Thymus (tissue), 11 donors: ENCODE measurements at regions not wholly inside any gene's neighbourhood (a gene's known extent, or its start where the extent isn't known, plus 50 kb on each side); places are given as distances from the start of the nearest gene placed in this dataset.
A peak's percentile ranks its signal among the peaks of the same experiment; 100 is the strongest.

Experiments used
- DNase-seq, 9 donors: peaks; one replicate each; pipeline ENCODE4 v3.0.0-alpha.2; 2013; ENCODE audit warnings: low spot score in 9 of 9, low read depth in 6 of 9, missing footprints in 1 of 9
- H3K27ac ChIP-seq, 2 donors: one replicate each; pipeline ENCODE4 v1.5.1; 2013; ENCODE audit warnings: control low read depth in 1 of 2, low read depth in 1 of 2, low read length in 1 of 2, mild to moderate bottlenecking in 1 of 2, moderate library complexity in 1 of 2
- H3K27me3 ChIP-seq, 2 donors: one replicate each; pipeline ENCODE4 v1.5.1; 2013; ENCODE audit warnings: low read length in 1 of 2; ENCODE audit not compliant: control insufficient read depth in 2 of 2, insufficient read depth in 1 of 2
- H3K36me3 ChIP-seq, 2 donors: one replicate each; pipeline ENCODE4 v1.5.1; 2013; ENCODE audit warnings: low read length in 1 of 2, mild to moderate bottlenecking in 1 of 2, moderate library complexity in 1 of 2; ENCODE audit not compliant: control insufficient read depth in 2 of 2, insufficient read depth in 2 of 2
- H3K4me1 ChIP-seq, 2 donors: one replicate each; pipeline ENCODE4 v1.5.1; 2013; ENCODE audit warnings: low read length in 2 of 2; ENCODE audit not compliant: control insufficient read depth in 2 of 2, insufficient read depth in 2 of 2
- H3K4me3 ChIP-seq, 2 donors: one replicate each; pipeline ENCODE4 v1.5.1; 2013; ENCODE audit warnings: low read length in 2 of 2, control low read depth in 1 of 2, mild to moderate bottlenecking in 1 of 2
- H3K9me3 ChIP-seq, 2 donors: one replicate each; pipeline ENCODE4 v1.5.1; 2013; ENCODE audit warnings: low read length in 1 of 2, mild to moderate bottlenecking in 1 of 2; ENCODE audit not compliant: control insufficient read depth in 2 of 2, insufficient read depth in 1 of 2
- WGBS: extraction: QIAGEN DNeasy Blood & Tissue Kit; methylation state at CpG from one replicate; pipeline ENCODE4 v1.1.7; 2013; 5-methylcytosine and 5-hydroxymethylcytosine counted together
- donor health status: healthy.

DNA sequence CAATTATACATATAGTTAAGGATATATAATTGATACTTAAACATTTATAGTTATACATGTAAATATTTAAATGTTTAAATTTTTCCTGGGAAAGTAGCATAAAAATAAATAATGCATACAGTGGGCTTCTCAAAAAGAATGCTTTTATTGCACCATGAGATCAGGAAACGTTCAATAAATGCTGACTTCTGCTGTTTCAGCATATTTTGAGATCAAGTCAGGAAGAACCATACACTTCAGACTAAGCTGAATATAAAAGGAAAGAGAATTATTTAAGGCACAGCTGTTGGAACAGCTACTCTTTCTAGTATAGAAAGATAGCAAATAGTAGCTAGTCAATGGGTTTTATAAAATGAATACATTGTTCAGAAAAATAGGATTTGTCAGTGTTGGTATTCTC is 1462.3 kb upstream of the CADM2 start:
- no peak overlapping the region for H3K4me3 ChIP-seq
- no peaks in the 10 kb centered on the region for H3K27me3 ChIP-seq
- H3K4me1 ChIP-seq: no peaks in the 10 kb centered on the region
- WGBS: 80% methylated on average over 1 of the region's 1 CpG
- no peak for DNase-seq
- H3K27ac ChIP-seq: no peak overlapping the region
- no peaks in the 10 kb centered on the region for H3K9me3 ChIP-seq
- H3K36me3 ChIP-seq: no peaks in the 10 kb centered on the region

DNA sequence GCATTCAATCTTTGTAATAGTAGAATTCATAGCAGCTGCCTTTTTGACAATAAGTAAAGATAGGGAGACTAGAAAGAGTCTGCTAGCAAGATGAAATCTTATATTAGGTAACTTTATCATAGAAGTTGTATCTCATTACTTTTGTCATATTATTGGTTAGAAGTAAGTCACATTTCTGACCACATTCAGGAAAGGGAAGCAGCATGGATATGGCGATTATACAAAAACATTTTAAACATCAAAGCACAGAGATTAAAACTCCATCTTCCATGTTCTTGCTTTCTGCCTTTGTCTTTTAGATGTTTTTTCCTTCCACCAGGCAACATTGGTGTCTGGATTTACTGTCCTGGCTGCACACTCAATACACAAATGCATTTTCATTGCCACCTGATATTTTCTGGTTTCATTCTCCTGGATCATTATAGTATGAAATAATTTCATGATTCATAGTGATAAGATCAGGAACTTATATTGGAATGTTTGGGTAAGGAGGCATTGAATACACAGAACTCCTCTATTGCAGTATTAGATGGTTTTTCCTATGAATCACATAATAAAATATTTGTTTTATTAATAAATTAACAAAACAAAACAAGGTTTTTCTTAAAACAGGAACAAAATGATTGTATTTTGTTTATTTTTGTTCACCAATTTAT is 1460.3 kb upstream of the CADM2 start:
- Histone ChIP-seq H3K4me1 (no peaks in the 10 kb centered on the region), H3K36me3 (no peaks in the 10 kb centered on the region), H3K27ac (no peak overlapping the region), H3K9me3 (peaks cover 0 to 13% of the 10 kb centered on the region in 2 donors), H3K4me3 (no peak overlapping the region), H3K27me3 (no peaks in the 10 kb centered on the region)
- DNase-seq: no peak
- 7% methylated on average over 1 of the region's 1 CpG for WGBS

DNA sequence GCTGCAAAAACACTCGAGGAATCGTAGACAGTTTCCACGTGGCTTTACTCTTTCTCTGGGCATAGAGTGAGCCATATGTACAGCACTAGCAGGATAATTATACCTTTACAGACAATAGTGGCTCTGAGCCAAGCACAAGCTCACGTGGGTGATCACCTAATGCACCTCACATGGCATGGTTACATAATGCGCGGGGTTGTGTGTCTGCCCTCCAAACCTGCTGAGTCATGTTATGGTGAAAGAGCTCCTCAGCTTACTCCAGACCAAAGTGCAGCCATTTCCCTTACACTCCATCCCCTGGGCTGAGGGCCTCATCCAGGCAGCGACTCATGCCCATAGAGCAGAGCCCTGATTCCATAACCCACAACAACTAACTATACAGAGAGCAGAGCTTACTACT is 1458.4 kb upstream of the CADM2 start:
- Histone ChIP-seq H3K27me3 (no peaks in the 10 kb centered on the region), H3K4me3 (no peak overlapping the region), H3K4me1 (no peaks in the 10 kb centered on the region), H3K27ac (no peak overlapping the region), H3K9me3 (peaks cover 0 to 16% of the 10 kb centered on the region in 2 donors), H3K36me3 (no peaks in the 10 kb centered on the region)
- 94% methylated on average over 7 of the region's 7 CpGs for WGBS
- DNase-seq: no peak

DNA sequence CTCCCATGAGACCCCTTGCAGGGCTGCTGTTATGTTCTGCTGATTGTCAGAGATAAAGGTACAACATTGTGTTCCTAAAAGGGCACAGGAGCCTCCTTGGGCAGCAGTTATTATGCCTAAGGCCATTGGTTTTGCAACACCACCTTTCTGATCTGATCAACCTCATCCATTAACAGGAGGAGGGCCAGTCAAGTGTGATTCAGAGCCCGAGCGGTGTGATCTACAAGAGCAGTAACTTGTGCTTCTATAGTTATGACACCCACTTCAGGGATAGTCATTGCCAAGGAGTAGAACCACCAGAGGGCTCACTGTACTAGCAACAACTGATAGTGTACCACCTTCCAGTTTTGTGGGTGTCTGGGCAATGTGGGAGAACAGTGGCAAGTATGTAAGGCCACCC is 1457.9 kb upstream of the CADM2 start:
- Histone ChIP-seq H3K36me3 (no peaks in the 10 kb centered on the region), H3K27me3 (no peaks in the 10 kb centered on the region), H3K4me1 (no peaks in the 10 kb centered on the region), H3K4me3 (no peak overlapping the region), H3K9me3 (peaks cover 0 to 16% of the 10 kb centered on the region in 2 donors), H3K27ac (no peak overlapping the region)
- WGBS: 48% methylated on average over 2 of the region's 2 CpGs
- DNase-seq: no peak

DNA sequence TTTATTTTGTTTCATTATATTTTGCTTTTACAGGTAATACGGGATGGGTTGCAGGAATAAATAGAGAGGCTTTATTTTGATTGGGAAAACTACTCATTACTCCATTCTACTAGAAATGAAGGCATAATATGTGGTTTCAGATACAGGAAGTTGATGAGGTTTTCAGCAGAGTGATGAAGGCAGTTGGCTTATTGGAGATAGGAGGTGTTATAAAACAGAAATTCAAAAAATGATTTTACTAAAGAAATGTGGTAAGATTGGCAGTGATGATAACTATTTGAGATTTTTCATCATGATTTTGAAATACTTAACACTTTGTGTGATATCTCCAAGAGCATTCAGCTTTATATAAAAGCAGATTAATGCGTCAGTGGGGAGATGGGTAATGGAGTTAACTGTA is 1445.7 kb upstream of the CADM2 start:
- Histone ChIP-seq H3K36me3 (no peaks in the 10 kb centered on the region), H3K4me3 (no peak overlapping the region), H3K9me3 (no peaks in the 10 kb centered on the region), H3K4me1 (no peaks in the 10 kb centered on the region), H3K27me3 (no peaks in the 10 kb centered on the region), H3K27ac (no peak overlapping the region)
- 10% methylated on average over 2 of the region's 2 CpGs for WGBS
- DNase-seq: no peak

DNA sequence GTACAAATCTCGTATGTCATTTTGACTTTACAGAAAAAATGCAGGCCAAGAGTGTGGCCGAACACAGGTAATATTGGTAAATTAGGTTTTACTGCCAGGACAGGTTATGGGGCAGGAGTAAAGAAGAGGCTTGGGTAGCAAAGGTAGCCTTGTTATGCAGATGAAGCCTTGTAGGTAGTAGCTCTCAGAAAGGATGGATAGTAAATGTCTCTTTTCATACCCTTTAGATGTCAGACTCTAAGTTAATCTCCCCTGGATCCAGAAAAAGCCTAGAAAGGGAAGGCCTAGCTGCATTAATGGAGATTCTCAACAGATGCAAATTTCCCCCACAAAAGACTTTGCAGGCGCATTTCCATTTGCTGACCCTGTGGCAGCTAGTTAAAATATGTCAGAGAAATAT is 1445.1 kb upstream of the CADM2 start:
- H3K4me3 ChIP-seq: no peak overlapping the region
- no peaks in the 10 kb centered on the region for H3K27me3 ChIP-seq
- DNase-seq: no peak
- no peaks in the 10 kb centered on the region for H3K4me1 ChIP-seq
- WGBS: 61% methylated on average over 3 of the region's 3 CpGs
- H3K27ac ChIP-seq: no peak overlapping the region
- no peaks in the 10 kb centered on the region for H3K36me3 ChIP-seq
- no peaks in the 10 kb centered on the region for H3K9me3 ChIP-seq

DNA sequence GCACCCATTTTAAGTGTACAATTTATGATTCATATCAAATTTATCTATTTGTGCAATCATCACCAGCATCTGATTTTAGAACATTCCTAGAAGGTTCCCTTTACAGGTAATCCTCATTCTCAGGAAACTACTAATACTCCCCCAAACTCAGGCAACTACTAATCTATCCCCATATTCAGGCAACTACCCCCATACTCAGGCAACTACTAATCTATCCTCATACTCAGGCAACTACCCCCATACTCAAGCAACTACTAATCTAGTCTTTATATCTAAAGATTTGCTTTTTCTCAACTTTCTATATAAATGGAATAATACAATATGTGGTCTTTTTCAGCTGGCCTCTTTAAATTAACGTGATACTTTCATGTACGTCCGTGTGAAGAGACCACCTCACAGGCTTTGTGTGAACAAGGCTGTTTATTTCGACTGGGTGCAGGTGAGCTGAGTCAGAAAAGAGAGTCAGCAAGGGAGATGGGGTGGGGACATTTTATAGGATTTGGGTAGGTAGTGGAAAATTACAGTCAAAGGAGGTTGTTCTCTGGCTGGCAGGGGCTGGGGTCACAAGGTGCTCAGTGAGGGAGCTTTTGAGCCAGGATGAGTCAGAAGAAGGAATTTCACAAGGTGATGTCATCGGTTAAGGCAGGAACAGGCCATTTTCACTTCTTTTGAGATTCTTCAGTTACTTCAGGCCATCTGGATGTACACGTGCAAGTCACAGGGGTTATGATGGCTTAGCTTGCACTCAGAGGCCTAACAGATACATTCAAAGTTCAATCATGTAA is 1444.5 kb upstream of the CADM2 start:
- Histone ChIP-seq H3K36me3 (no peaks in the 10 kb centered on the region), H3K27ac (no peak overlapping the region), H3K4me3 (no peak overlapping the region), H3K27me3 (no peaks in the 10 kb centered on the region), H3K4me1 (no peaks in the 10 kb centered on the region), H3K9me3 (no peaks in the 10 kb centered on the region)
- WGBS: 93% methylated on average over 6 of the region's 6 CpGs
- DNase-seq: no peak

DNA sequence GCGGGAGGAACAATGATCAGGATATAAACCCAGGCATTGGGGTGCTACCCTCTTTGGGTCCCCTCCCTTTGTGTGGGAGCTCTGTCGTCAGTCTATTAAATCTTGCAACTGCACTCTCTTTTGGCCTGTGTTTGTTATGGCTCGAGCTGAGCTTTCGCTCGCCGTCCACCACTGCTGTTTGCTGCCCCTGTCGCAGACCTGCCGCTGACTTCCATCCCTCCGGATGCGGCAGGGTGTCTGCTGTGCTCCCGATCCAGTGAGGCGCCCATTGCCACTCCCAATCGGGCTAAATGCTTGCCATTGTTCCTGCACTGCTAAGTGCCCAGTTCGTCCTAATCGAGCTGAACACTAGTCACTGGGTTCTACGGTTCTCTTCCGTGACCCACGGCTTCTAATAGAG is 1443.7 kb upstream of the CADM2 start:
- Histone ChIP-seq H3K9me3 (no peaks in the 10 kb centered on the region), H3K36me3 (no peaks in the 10 kb centered on the region), H3K27me3 (no peaks in the 10 kb centered on the region), H3K27ac (no peak overlapping the region), H3K4me1 (no peaks in the 10 kb centered on the region), H3K4me3 (no peak overlapping the region)
- no peak for DNase-seq
- 97% methylated on average over 18 of the region's 18 CpGs for WGBS

DNA sequence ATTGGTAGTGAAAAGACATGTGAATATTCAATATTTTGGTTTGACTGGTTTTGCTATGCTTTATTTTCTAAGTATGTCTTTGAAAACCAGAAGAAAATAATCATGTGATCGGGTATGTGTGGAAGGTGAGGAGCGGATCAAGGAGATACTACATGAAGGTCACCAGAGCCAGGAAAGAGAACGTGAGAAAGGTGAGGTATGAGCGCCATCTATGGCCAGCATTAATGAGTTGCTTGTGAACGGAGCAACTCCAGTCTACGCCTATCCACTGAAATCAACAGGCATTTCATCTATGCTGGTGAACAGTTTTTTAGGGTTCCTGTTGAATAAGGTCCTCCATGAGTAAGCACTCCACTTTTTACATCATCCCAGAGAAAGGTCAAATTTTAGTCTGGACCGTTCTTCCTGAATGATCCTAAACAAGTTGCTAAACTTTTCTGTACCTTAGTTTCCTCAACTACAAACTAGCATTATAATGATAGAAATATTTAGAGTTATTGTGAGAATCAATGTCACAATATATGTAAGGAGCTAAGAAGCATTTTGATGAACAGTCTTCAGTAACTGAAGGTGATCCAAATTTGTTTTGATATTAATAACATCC is 1435.2 kb upstream of the CADM2 start:
- Histone ChIP-seq H3K4me3 (no peak overlapping the region), H3K36me3 (no peaks in the 10 kb centered on the region), H3K27ac (no peak overlapping the region), H3K9me3 (no peaks in the 10 kb centered on the region), H3K4me1 (no peaks in the 10 kb centered on the region), H3K27me3 (no peaks in the 10 kb centered on the region)
- 13% methylated on average over 7 of the region's 7 CpGs for WGBS
- DNase-seq: peak in 7 of 9 donors; percentile 0 to 41 (median 4)
